ENCODE measurements at regions not wholly inside any gene's neighbourhood (a gene's known extent, or its start where the extent isn't known, plus 50 kb on each side); places are given as distances from the start of the nearest gene placed in this dataset.

DNA sequence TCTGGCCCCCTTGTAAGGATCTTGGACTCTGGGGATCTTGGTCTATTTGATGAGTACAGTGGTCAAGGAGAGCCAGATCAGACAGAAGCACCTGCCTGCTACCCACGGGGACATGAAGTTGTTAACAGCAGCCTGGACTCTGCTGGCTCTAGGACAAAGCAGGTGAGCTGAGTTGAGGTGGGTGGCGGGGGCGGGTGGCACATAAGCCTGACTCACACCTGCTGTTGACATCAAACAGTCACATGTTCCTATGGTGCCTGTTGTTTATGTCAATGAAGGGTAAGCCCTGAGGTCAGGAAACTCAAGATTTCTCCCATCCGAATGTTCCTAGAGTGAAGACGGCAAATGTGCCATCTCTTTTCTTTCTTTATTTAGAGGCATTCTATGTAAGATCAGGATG lies 50.1 kb upstream of the CLNK start:
- Histone ChIP-seq H3K36me3 (ENCODE audit: control insufficient read depth, insufficient read depth, low read length) (no peaks in the 10 kb centered on the region), H3K27ac (no peak overlapping the region), H3K4me2 (ENCODE audit: low read length) (no peak overlapping the region), H2AFZ (no peak overlapping the region), H3K4me3 (ENCODE audit: low read depth, low read length) (no peak overlapping the region), H3K9ac (no peak overlapping the region), H3K27me3 (ENCODE audit: control insufficient read depth, insufficient read depth, low read length) (no peaks in the 10 kb centered on the region), H3K79me2 (no peaks in the 10 kb centered on the region), H3K4me1 (no peaks in the 10 kb centered on the region), H3K9me3 (ENCODE audit: control insufficient read depth, low read length) (no peaks in the 10 kb centered on the region)
- TF ChIP-seq, protein P1, sequence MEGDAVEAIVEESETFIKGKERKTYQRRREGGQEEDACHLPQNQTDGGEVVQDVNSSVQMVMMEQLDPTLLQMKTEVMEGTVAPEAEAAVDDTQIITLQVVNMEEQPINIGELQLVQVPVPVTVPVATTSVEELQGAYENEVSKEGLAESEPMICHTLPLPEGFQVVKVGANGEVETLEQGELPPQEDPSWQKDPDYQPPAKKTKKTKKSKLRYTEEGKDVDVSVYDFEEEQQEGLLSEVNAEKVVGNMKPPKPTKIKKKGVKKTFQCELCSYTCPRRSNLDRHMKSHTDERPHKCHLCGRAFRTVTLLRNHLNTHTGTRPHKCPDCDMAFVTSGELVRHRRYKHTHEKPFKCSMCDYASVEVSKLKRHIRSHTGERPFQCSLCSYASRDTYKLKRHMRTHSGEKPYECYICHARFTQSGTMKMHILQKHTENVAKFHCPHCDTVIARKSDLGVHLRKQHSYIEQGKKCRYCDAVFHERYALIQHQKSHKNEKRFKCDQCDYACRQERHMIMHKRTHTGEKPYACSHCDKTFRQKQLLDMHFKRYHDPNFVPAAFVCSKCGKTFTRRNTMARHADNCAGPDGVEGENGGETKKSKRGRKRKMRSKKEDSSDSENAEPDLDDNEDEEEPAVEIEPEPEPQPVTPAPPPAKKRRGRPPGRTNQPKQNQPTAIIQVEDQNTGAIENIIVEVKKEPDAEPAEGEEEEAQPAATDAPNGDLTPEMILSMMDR (IDR thresholded peaks at IDR 0.05): no peak
